ENCODE measurements at regions not wholly inside any gene's neighbourhood (a gene's known extent, or its start where the extent isn't known, plus 50 kb on each side); places are given as distances from the start of the nearest gene placed in this dataset.
"Not testable (repeated sequence)": the region's sequence is repeated elsewhere in the genome, so short reads cannot be mapped to it uniquely, and the experiment has no call there.

- DNase-seq: no peak
- H3K4me3 ChIP-seq (ENCODE audit: low read depth, low read length): no peak overlapping the region
- H3K27me3 ChIP-seq (ENCODE audit: insufficient read depth, low read depth, severe bottlenecking): peaks cover 77% of the 10 kb centered on the region
- H3K36me3 ChIP-seq: no peaks in the 10 kb centered on the region
- H3K9me3 ChIP-seq (ENCODE audit: severe bottlenecking): no peaks in the 10 kb centered on the region
- H3K27ac ChIP-seq: no peak overlapping the region
- no peak for TF ChIP-seq CTCF (IDR thresholded peaks at IDR 0.05; ENCODE audit: low read depth, low read length)
Measured at GRCh38 chr4:179352221-179352620, 1910.0 kb upstream of the AGA start.

GRCh38 chr4:179353786-179354185, 1911.5 kb upstream of the AGA start:
- Histone ChIP-seq H3K9me3 (ENCODE audit: severe bottlenecking) (no peaks in the 10 kb centered on the region), H3K4me3 (ENCODE audit: low read depth, low read length) (no peak overlapping the region), H3K27me3 (ENCODE audit: insufficient read depth, low read depth, severe bottlenecking) (peaks cover 80% of the 10 kb centered on the region), H3K36me3 (no peaks in the 10 kb centered on the region), H3K27ac (no peak overlapping the region)
- no peak for TF ChIP-seq CTCF (IDR thresholded peaks at IDR 0.05; ENCODE audit: low read depth, low read length)
- no peak for DNase-seq

- TF ChIP-seq CTCF (IDR thresholded peaks at IDR 0.05; ENCODE audit: low read depth, low read length): no peak
- Histone ChIP-seq H3K36me3 (no peaks in the 10 kb centered on the region), H3K4me3 (ENCODE audit: low read depth, low read length) (no peak overlapping the region), H3K27ac (no peak overlapping the region), H3K9me3 (ENCODE audit: severe bottlenecking) (no peaks in the 10 kb centered on the region), H3K27me3 (ENCODE audit: insufficient read depth, low read depth, severe bottlenecking) (peaks cover 77% of the 10 kb centered on the region)
- no peak for DNase-seq
Measured at GRCh38 chr4:179361978-179362486, 1919.8 kb upstream of the AGA start.

GRCh38 chr4:179365932-179366331, 1923.7 kb upstream of the AGA start:
- DNase-seq; H3K36me3 ChIP-seq; H3K27ac ChIP-seq; H3K9me3 ChIP-seq (ENCODE audit: severe bottlenecking); H3K4me3 ChIP-seq (ENCODE audit: low read depth, low read length): not testable (repeated sequence)
- peaks cover 93% of the 10 kb centered on the region for H3K27me3 ChIP-seq (ENCODE audit: insufficient read depth, low read depth, severe bottlenecking)

GRCh38 chr4:179372242-179372641, 1930.0 kb upstream of the AGA start:
- Histone ChIP-seq H3K9me3 (ENCODE audit: severe bottlenecking) (no peaks in the 10 kb centered on the region), H3K36me3 (no peaks in the 10 kb centered on the region), H3K27ac (no peak overlapping the region), H3K4me3 (ENCODE audit: low read depth, low read length) (no peak overlapping the region), H3K27me3 (ENCODE audit: insufficient read depth, low read depth, severe bottlenecking) (peaks cover 79% of the 10 kb centered on the region)
- TF ChIP-seq CTCF (IDR thresholded peaks at IDR 0.05; ENCODE audit: low read depth, low read length): no peak
- no peak for DNase-seq

GRCh38 chr4:179372746-179373145, 1930.5 kb upstream of the AGA start:
- TF ChIP-seq CTCF (IDR thresholded peaks at IDR 0.05; ENCODE audit: low read depth, low read length): no peak
- Histone ChIP-seq H3K36me3 (no peaks in the 10 kb centered on the region), H3K9me3 (ENCODE audit: severe bottlenecking) (no peaks in the 10 kb centered on the region), H3K4me3 (ENCODE audit: low read depth, low read length) (no peak overlapping the region), H3K27me3 (ENCODE audit: insufficient read depth, low read depth, severe bottlenecking) (peaks cover 76% of the 10 kb centered on the region), H3K27ac (no peak overlapping the region)
- DNase-seq: no peak

- not testable (repeated sequence) for H3K27ac ChIP-seq; H3K36me3 ChIP-seq; H3K4me3 ChIP-seq (ENCODE audit: low read depth, low read length); DNase-seq; H3K9me3 ChIP-seq (ENCODE audit: severe bottlenecking)
- H3K27me3 ChIP-seq (ENCODE audit: insufficient read depth, low read depth, severe bottlenecking): peaks cover 36% of the 10 kb centered on the region
Measured at GRCh38 chr4:179378847-179379246, 1936.6 kb upstream of the AGA start.
